NT2/D1 (cell line): ENCODE measurements at regions not wholly inside any gene's neighbourhood (a gene's known extent, or its start where the extent isn't known, plus 50 kb on each side); places are given as distances from the start of the nearest gene placed in this dataset.

Experiments used
- SUZ12 ChIP-seq: IDR thresholded peaks from 2 replicates; pipeline ENCODE4 v1.6.1; 2011; ENCODE audit not compliant: insufficient read length, insufficient read depth; ENCODE audit errors: extremely low read depth
- YY1 ChIP-seq: IDR thresholded peaks from 2 replicates; pipeline ENCODE4 v1.6.1; 2011; ENCODE audit not compliant: insufficient read length, insufficient read depth
- ZNF274 ChIP-seq: IDR thresholded peaks from 2 replicates; pipeline ENCODE4 v1.6.1; 2011; ENCODE audit warnings: mild to moderate bottlenecking, low read depth, low read length

- TF ChIP-seq YY1, result no peak
- TF ChIP-seq ZNF274, result no peak
- no peak for TF ChIP-seq SUZ12
Observed at GRCh38 chr7:33726582-33726981, 178.8 kb upstream of the BMPER start.
